ENCODE measurements at regions not wholly inside any gene's neighbourhood (a gene's known extent, or its start where the extent isn't known, plus 50 kb on each side); places are given as distances from the start of the nearest gene placed in this dataset.
A peak's percentile ranks its signal among the peaks of the same experiment; 100 is the strongest.

DNA sequence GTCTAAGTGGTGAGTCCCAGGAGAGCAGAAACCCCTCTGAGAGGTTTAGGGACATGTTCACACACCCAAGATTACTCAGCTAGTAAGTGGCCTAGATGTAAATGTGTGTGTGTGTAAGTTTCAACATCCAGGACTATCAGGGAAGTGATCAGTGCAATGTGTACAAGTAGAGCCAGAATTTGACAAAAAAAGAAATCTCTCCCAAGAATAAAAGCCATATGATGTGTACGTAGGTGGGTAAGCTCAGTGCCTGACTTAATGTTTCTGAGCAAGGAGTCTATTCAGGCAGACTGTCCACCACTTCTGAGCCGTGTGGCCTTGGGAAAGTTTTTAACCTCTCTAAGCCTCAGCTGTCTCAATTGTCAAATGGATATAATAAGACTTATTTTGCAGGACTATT lies 133.8 kb upstream of the NAV2 start:
- no peak overlapping the region for H3K9ac ChIP-seq (ENCODE audit: low read depth in 1 of 2, low read length in 2 of 2)
- H3K4me3 ChIP-seq (ENCODE audit: low read depth in 1 of 2, low read length in 2 of 2): no peak overlapping the region
- H3K27me3 ChIP-seq (ENCODE audit: control insufficient read depth in 1 of 2, insufficient read depth in 2 of 2, low read length in 2 of 2): no peaks in the 10 kb centered on the region
- no peaks in the 10 kb centered on the region for H3K36me3 ChIP-seq (ENCODE audit: control insufficient read depth in 1 of 2, insufficient read depth in 2 of 2, low read length in 2 of 2)
- no peaks in the 10 kb centered on the region for H3K9me3 ChIP-seq (ENCODE audit: control insufficient read depth in 1 of 2, low read length in 2 of 2)
- H3K4me1 ChIP-seq (ENCODE audit: control insufficient read depth in 1 of 2, insufficient read depth in 2 of 2, low read length in 2 of 2): peaks cover 6 to 13% of the 10 kb centered on the region in 2 donors
- no peak overlapping the region for H3K27ac ChIP-seq (ENCODE audit: low read depth, low read length)

DNA sequence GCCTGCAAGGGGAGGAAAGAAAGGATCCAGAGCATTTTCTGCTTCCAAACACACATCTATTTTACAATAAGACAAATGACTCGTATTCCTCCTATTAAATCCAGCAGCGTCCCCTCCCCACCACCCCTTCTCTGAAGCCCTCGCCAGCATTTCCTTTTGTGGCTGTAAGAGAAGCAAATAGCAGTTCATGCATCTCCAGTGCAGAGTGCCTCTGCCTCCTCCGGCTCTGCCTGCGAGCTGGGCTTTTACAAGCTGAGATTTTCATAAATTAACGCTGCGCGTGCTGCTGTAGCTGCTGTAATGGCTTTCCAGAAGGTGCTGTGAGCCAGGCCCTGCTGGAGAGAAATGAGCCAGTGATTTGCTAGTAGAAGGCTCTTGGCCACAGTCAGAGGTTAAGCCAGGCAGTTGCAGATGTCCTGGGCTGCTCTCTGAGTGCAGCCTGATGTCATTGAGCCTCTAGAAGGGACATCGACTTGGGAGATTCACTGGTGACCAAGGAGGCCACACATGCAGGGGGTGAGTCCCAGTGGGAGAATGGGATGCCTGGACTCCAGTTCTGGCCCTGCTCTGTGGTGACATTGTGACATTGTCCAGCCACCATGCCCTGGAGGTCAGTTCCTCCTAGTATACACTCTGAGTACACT lies 134.5 kb upstream of the NAV2 start:
- Histone ChIP-seq H3K4me1 (ENCODE audit: control insufficient read depth in 1 of 2, insufficient read depth in 2 of 2, low read length in 2 of 2) (peaks cover 6 to 13% of the 10 kb centered on the region in 2 donors), H3K36me3 (ENCODE audit: control insufficient read depth in 1 of 2, insufficient read depth in 2 of 2, low read length in 2 of 2) (no peaks in the 10 kb centered on the region), H3K9ac (ENCODE audit: low read depth in 1 of 2, low read length in 2 of 2) (no peak overlapping the region), H3K9me3 (ENCODE audit: control insufficient read depth in 1 of 2, low read length in 2 of 2) (no peaks in the 10 kb centered on the region), H3K27me3 (ENCODE audit: control insufficient read depth in 1 of 2, insufficient read depth in 2 of 2, low read length in 2 of 2) (no peaks in the 10 kb centered on the region), H3K27ac (ENCODE audit: low read depth, low read length) (peak overlapping the region; percentile 54), H3K4me3 (ENCODE audit: low read depth in 1 of 2, low read length in 2 of 2) (no peak overlapping the region)

DNA sequence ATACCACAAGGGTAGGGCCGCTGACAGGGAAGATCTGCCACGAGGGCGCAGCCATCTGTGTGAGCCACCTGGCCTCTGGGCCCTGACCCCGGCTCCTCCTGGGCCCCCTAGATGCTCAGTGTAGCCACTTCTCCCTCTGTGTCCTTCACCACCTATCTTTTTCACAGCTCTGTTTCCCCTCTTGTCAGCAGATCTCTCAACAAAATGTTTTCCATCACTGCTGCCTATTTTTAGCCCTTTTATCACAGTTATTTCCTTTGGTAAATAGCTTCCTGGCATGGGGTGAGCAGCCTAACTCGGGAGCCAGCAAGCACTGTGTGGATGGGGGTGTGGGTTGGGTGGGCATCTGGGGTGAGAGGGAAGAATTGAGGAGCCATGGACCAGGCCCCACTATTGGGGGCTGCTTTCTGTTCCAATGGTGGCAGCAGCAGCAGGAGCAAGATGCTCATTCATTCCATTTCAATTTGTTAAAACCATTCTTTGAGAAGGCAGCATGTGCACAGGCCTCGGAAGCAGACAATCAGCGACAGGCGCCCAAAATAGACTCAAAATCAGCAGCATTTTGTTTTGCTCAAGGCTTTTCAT lies 135.2 kb upstream of the NAV2 start:
- Histone ChIP-seq H3K4me3 (ENCODE audit: low read depth in 1 of 2, low read length in 2 of 2) (no peak overlapping the region), H3K4me1 (ENCODE audit: control insufficient read depth in 1 of 2, insufficient read depth in 2 of 2, low read length in 2 of 2) (peaks cover 6 to 13% of the 10 kb centered on the region in 2 donors), H3K27ac (ENCODE audit: low read depth, low read length) (no peak overlapping the region)

DNA sequence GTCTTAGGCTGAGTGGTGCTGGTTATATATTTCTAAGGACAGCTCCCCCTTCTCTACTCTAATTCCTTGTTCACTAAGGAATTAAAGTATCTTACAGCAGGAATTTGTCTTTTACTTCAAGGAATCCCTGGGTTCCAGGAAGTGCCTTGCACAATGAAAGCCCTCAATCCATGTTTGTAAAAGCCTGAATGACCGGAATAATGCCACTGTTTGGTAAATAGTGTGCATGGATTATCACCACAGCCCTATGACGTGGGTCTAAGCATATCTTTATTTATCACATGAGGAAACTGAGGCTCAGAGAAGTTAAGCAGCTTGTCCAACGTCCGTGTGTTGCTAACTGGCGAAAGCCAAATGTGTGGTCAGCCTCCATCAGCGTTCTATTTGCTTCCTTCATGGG lies 135.7 kb upstream of the NAV2 start:
- Histone ChIP-seq H3K9ac (ENCODE audit: low read depth in 1 of 2, low read length in 2 of 2) (no peak overlapping the region), H3K9me3 (ENCODE audit: control insufficient read depth in 1 of 2, low read length in 2 of 2) (no peaks in the 10 kb centered on the region), H3K4me1 (ENCODE audit: control insufficient read depth in 1 of 2, insufficient read depth in 2 of 2, low read length in 2 of 2) (peaks cover 6 to 13% of the 10 kb centered on the region in 2 donors)

More for the DNA sequence above, 135.2 kb upstream of the NAV2 start:
- Histone ChIP-seq H3K9ac (ENCODE audit: low read depth in 1 of 2, low read length in 2 of 2) (no peak overlapping the region), H3K9me3 (ENCODE audit: control insufficient read depth in 1 of 2, low read length in 2 of 2) (no peaks in the 10 kb centered on the region), H3K36me3 (ENCODE audit: control insufficient read depth in 1 of 2, insufficient read depth in 2 of 2, low read length in 2 of 2) (no peaks in the 10 kb centered on the region), H3K27me3 (ENCODE audit: control insufficient read depth in 1 of 2, insufficient read depth in 2 of 2, low read length in 2 of 2) (no peaks in the 10 kb centered on the region)

DNA sequence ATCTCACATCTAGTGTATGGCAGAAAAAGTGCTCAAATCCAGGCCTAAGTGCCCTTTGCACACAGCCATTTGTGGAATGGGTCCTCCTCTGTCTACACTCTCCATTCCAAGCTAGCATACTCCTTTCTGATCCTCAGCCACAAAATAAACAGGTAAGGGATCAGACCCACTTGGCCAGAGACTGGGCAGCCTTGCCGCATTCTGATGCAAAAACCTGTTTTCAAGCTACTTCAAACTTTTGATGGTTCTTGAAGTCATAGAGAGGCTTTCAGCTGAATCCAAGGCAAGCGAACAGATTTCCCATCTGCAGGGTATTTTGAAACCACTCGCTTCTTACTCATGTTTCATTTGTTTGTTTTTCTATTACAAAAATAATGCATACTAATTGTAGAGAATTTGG lies 136.6 kb upstream of the NAV2 start:
- H3K27ac ChIP-seq (ENCODE audit: low read depth, low read length): no peak overlapping the region
- H3K36me3 ChIP-seq (ENCODE audit: control insufficient read depth in 1 of 2, insufficient read depth in 2 of 2, low read length in 2 of 2): no peaks in the 10 kb centered on the region
- peaks cover 6 to 13% of the 10 kb centered on the region in 2 donors for H3K4me1 ChIP-seq (ENCODE audit: control insufficient read depth in 1 of 2, insufficient read depth in 2 of 2, low read length in 2 of 2)
- no peaks in the 10 kb centered on the region for H3K9me3 ChIP-seq (ENCODE audit: control insufficient read depth in 1 of 2, low read length in 2 of 2)
- no peak overlapping the region for H3K4me3 ChIP-seq (ENCODE audit: low read depth in 1 of 2, low read length in 2 of 2)
- no peaks in the 10 kb centered on the region for H3K27me3 ChIP-seq (ENCODE audit: control insufficient read depth in 1 of 2, insufficient read depth in 2 of 2, low read length in 2 of 2)
- no peak overlapping the region for H3K9ac ChIP-seq (ENCODE audit: low read depth in 1 of 2, low read length in 2 of 2)

More for the DNA sequence above, 135.7 kb upstream of the NAV2 start:
- Histone ChIP-seq H3K27me3 (ENCODE audit: control insufficient read depth in 1 of 2, insufficient read depth in 2 of 2, low read length in 2 of 2) (no peaks in the 10 kb centered on the region), H3K27ac (ENCODE audit: low read depth, low read length) (no peak overlapping the region), H3K4me3 (ENCODE audit: low read depth in 1 of 2, low read length in 2 of 2) (no peak overlapping the region), H3K36me3 (ENCODE audit: control insufficient read depth in 1 of 2, insufficient read depth in 2 of 2, low read length in 2 of 2) (no peaks in the 10 kb centered on the region)

DNA sequence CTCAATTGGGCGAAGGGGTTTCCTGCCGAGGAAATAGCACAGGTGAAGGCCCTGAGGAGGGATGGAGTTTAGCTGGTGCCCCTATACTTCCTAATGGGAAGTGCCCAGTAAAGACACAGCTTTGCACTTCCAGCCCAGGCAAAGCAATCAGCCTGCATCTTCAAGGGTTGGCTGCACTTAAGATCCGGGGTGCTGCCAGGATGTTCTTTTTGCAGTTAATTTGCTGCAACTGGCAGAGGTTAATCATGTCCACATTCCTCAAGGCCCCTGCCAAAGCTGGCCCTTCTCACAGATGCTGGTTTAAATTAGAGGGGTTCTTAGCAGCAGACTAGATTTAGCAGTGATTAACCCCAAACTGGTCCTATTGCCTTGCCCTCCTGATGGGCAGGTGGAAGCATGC lies 137.7 kb upstream of the NAV2 start:
- Histone ChIP-seq H3K27me3 (ENCODE audit: control insufficient read depth in 1 of 2, insufficient read depth in 2 of 2, low read length in 2 of 2) (no peaks in the 10 kb centered on the region), H3K36me3 (ENCODE audit: control insufficient read depth in 1 of 2, insufficient read depth in 2 of 2, low read length in 2 of 2) (no peaks in the 10 kb centered on the region), H3K9ac (ENCODE audit: low read depth in 1 of 2, low read length in 2 of 2) (no peak overlapping the region), H3K27ac (ENCODE audit: low read depth, low read length) (no peak overlapping the region), H3K4me1 (ENCODE audit: control insufficient read depth in 1 of 2, insufficient read depth in 2 of 2, low read length in 2 of 2) (peaks cover 6 to 13% of the 10 kb centered on the region in 2 donors), H3K4me3 (ENCODE audit: low read depth in 1 of 2, low read length in 2 of 2) (no peak overlapping the region), H3K9me3 (ENCODE audit: control insufficient read depth in 1 of 2, low read length in 2 of 2) (no peaks in the 10 kb centered on the region)

DNA sequence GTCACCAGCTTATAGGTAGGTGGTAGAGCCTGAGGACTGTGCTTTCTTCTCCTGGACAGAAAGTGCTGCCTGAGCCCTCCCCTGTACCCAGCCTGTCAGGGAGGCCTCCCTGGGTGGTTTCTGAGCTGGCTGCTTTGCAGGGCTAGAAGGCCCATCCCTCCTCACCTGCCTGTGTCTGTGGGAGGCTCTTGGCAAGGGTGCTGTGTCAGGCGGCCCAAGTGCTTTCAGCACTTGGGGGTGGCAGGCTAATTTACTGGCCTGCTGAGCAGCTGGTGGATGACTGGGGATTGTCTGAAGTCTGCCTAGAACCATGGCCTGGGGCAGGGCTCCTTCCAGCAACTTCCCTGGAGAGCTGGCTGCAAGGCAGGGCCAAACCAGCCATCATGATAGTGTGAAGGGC lies 139.0 kb upstream of the NAV2 start:
- no peak overlapping the region for H3K4me3 ChIP-seq (ENCODE audit: low read depth in 1 of 2, low read length in 2 of 2)
- H3K9me3 ChIP-seq (ENCODE audit: control insufficient read depth in 1 of 2, low read length in 2 of 2): no peaks in the 10 kb centered on the region
- H3K36me3 ChIP-seq (ENCODE audit: control insufficient read depth in 1 of 2, insufficient read depth in 2 of 2, low read length in 2 of 2): no peaks in the 10 kb centered on the region
- H3K4me1 ChIP-seq (ENCODE audit: control insufficient read depth in 1 of 2, insufficient read depth in 2 of 2, low read length in 2 of 2): peaks cover 6 to 12% of the 10 kb centered on the region in 2 donors
- no peaks in the 10 kb centered on the region for H3K27me3 ChIP-seq (ENCODE audit: control insufficient read depth in 1 of 2, insufficient read depth in 2 of 2, low read length in 2 of 2)
- H3K9ac ChIP-seq (ENCODE audit: low read depth in 1 of 2, low read length in 2 of 2): no peak overlapping the region
- no peak overlapping the region for H3K27ac ChIP-seq (ENCODE audit: low read depth, low read length)

DNA sequence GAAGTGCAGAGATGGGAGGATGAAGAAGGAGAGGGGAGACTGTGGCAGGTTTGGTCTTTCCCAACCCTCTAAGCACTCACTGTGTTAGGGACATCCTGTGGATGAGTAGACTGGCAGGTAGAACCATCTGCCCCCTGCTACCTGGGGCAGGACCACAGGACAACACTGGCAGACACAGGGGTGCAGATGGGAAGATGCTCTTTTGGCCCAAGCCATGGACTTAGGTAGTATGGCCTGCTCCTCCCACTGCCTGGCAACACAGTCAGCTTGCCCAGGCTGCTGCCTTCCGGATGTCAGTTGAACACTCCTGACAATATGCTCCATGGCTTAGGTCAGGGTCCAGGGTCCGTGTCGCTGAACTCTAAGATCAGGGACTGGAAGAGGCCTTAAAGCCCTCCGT lies 140.7 kb upstream of the NAV2 start:
- Histone ChIP-seq H3K27ac (ENCODE audit: low read depth, low read length) (no peak overlapping the region), H3K9ac (ENCODE audit: low read depth in 1 of 2, low read length in 2 of 2) (no peak overlapping the region), H3K27me3 (ENCODE audit: control insufficient read depth in 1 of 2, insufficient read depth in 2 of 2, low read length in 2 of 2) (no peaks in the 10 kb centered on the region), H3K4me3 (ENCODE audit: low read depth in 1 of 2, low read length in 2 of 2) (no peak overlapping the region), H3K36me3 (ENCODE audit: control insufficient read depth in 1 of 2, insufficient read depth in 2 of 2, low read length in 2 of 2) (no peaks in the 10 kb centered on the region), H3K9me3 (ENCODE audit: control insufficient read depth in 1 of 2, low read length in 2 of 2) (no peaks in the 10 kb centered on the region), H3K4me1 (ENCODE audit: control insufficient read depth in 1 of 2, insufficient read depth in 2 of 2, low read length in 2 of 2) (peaks cover 0 to under 1% of the 10 kb centered on the region in 2 donors)

DNA sequence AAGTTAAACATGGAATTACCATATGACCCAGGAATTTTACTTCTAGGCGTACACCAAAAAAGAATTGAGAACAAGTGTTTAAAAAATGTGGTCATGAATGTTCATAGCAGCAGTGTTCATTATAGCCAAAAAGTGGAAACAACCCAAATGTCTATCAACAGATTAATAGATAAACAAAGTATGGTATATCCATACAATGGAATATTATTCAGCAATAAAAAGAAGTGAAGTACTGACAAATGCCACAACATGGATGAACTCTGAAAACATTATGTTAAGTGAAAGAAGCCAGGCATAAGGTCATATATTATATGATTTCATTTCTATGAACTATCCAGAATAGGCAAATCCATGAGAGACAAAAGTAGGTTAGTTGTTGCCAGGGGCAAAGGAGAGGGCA lies 141.7 kb upstream of the NAV2 start:
- Histone ChIP-seq H3K27me3 (ENCODE audit: control insufficient read depth in 1 of 2, insufficient read depth in 2 of 2, low read length in 2 of 2) (no peaks in the 10 kb centered on the region), H3K4me1 (ENCODE audit: control insufficient read depth in 1 of 2, insufficient read depth in 2 of 2, low read length in 2 of 2) (no peaks in the 10 kb centered on the region), H3K4me3 (ENCODE audit: low read depth in 1 of 2, low read length in 2 of 2) (no peak overlapping the region), H3K36me3 (ENCODE audit: control insufficient read depth in 1 of 2, insufficient read depth in 2 of 2, low read length in 2 of 2) (no peaks in the 10 kb centered on the region), H3K9ac (ENCODE audit: low read depth in 1 of 2, low read length in 2 of 2) (no peak overlapping the region), H3K27ac (ENCODE audit: low read depth, low read length) (no peak overlapping the region), H3K9me3 (ENCODE audit: control insufficient read depth in 1 of 2, low read length in 2 of 2) (no peaks in the 10 kb centered on the region)

DNA sequence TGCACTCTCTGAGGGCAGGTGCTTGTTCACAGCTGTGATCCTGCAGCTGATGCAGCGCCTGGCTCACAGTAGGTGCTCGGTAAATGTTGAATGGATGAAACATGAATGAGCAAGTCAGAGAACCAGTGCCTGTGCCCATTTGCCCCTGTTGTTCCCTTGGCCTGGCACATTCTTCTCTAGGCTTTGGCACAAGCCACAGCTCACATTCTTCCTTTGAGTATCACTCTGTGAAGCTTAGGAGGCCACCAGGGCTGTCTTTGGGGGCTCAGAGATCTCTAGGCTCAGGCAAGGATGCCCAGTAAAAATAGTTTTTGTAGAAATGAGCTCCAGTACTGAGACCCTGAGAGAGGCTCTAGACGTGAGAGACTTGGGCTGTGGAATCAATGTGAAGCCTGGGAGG lies 144.6 kb upstream of the NAV2 start:
- H3K4me3 ChIP-seq (ENCODE audit: low read depth in 1 of 2, low read length in 2 of 2): no peak overlapping the region

More for the DNA sequence above, 144.6 kb upstream of the NAV2 start:
- H3K27ac ChIP-seq (ENCODE audit: low read depth, low read length): no peak overlapping the region
- H3K9ac ChIP-seq (ENCODE audit: low read depth in 1 of 2, low read length in 2 of 2): no peak overlapping the region
- no peaks in the 10 kb centered on the region for H3K9me3 ChIP-seq (ENCODE audit: control insufficient read depth in 1 of 2, low read length in 2 of 2)
- H3K27me3 ChIP-seq (ENCODE audit: control insufficient read depth in 1 of 2, insufficient read depth in 2 of 2, low read length in 2 of 2): no peaks in the 10 kb centered on the region
- no peaks in the 10 kb centered on the region for H3K4me1 ChIP-seq (ENCODE audit: control insufficient read depth in 1 of 2, insufficient read depth in 2 of 2, low read length in 2 of 2)
- no peaks in the 10 kb centered on the region for H3K36me3 ChIP-seq (ENCODE audit: control insufficient read depth in 1 of 2, insufficient read depth in 2 of 2, low read length in 2 of 2)

Data from duodenal mucosa (tissue), 2 donors.